ENCODE measurements at regions not wholly inside any gene's neighbourhood (a gene's known extent, or its start where the extent isn't known, plus 50 kb on each side); places are given as distances from the start of the nearest gene placed in this dataset.

DNA sequence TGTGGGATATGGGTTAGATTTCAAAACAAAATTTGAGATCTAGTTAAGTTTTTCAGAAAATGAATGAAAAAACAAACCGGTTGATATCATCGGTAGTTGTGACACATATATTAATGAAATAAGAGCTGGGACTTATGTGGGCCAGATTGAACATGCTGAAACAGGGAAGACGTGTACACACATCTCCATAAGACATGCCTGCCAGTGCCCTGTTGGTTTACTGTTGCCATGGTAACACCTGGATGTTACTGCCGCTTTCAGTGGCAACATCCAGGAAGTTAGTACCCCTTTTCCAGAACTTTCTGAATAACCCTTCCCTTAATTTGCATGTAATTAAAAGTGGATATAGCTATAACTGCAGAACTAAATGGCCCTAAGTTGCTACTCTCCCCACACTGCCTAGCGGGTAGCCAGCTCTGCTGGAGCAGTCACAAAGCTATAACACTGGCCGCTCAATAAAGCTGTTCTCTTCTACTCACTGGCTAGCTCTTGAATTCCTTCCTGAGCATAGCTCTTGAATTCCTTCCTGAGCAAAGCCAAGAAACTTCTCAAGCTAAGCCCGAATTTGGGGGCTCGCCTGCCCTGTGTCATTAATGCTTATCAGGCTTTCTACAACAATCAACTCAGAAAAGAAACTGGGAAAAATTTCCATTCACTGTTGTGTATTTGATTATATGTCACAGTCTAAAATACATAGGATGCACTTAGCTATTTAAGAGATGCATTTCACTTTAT is 776.3 kb upstream of the CDH7 start:
- no peak for DNase-seq (ENCODE audit: extremely low read depth in 1 of 11, low read depth in 9 of 11, low spot score in 4 of 11)

DNA sequence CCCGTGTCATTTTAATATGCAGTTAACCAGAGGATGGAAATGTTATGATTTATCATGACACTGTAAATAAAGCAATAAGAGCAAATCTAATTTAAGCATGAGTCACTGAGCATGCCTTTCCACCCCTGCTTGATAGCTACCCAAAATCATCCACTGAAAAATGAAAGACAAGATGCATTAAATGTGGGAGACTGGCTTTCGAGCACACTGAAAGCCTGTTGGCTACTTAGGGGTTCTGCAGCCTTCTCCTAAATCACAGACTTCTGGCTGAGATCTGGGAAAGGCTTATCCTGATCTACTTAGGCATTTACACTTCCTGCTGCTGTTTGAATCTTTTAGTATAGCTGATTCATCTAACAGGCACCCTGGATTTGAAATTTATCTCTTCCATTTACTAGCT is 778.3 kb upstream of the CDH7 start:
- DNase-seq (ENCODE audit: extremely low read depth in 1 of 11, low read depth in 9 of 11, low spot score in 4 of 11): no peak

DNA sequence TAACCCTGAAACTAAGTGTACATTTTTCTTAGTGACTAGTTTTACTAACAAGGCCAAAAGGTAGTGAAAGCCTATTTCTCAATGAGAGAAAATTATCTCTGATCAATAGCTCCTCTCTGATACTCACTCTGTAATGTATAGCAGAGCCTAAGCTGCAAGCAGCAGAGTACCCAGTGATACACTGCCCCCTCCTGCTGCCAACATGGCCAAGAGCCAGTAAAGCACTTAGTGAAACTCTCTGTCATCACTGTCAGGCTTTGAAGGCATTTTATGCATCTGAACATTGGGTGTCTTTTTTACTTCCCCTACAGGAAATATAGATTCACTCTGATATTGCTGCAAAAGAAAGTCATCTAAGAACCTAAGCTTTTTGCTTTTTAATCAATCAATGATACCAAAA is 784.1 kb upstream of the CDH7 start:
- DNase-seq (ENCODE audit: extremely low read depth in 1 of 11, low read depth in 9 of 11, low spot score in 4 of 11): peak in 1 of 11 donors; percentile 2

DNA sequence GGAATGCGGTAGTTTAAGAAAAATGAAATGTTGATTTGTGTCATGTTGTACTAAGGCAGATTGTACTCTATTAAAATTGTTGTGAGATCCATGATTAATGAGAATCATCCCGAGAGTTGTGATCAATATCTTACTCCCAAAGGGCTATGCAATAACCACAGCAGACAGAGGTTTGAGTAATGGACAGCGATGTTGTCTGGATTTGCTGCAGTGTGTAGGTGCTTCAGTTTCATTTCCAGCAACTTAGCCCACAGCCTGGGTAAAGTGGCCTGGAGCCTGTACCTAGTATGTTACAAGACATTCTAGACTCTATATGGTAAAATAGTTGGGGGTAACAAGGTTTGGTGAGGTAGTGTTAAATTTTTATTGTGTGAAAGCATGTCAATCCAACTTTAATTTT is 794.3 kb upstream of the CDH7 start:
- no peak for DNase-seq (ENCODE audit: extremely low read depth in 1 of 11, low read depth in 9 of 11, low spot score in 4 of 11)

DNA sequence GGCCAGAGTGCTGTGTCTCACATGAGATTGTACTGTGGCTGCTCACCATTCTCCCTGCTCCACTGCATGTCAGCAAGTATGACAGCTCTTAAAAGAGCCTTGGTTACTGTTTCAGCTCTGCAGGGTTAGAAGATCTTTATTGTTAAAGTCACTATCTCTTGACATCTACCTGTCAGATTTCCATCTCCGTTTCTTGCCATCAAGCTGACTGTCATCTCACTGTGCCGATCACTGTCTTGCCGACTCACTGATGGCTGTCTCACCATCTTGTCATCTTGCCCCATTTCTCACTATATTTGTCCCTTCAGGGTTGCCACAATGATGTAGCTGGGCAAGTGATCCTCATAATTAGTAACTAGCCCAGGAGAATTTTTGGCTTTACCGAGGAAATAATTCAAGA is 800.9 kb upstream of the CDH7 start:
- no peak for DNase-seq (ENCODE audit: extremely low read depth in 1 of 11, low read depth in 9 of 11, low spot score in 4 of 11)

DNA sequence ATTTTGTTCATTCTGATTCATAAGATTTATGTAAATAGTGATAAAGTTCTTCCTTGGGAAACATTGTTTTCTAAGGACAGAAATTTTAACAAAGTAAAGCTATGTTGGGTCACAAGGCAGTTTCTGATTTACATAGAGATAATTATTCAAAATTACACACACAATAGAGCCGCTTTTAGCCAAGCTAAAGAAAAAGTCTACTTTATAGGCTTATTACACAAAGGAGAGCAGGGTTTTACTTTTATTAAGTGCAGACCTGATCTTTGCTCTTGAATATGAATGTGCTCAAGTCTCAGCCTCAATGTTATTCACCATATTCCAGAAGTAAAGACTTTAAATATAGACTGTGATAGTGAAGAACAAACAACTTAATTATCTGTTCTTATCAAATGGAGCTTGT is 787.8 kb upstream of the LINC00305 start:
- DNase-seq (ENCODE audit: extremely low read depth in 1 of 11, low read depth in 9 of 11, low spot score in 4 of 11): no peak

DNA sequence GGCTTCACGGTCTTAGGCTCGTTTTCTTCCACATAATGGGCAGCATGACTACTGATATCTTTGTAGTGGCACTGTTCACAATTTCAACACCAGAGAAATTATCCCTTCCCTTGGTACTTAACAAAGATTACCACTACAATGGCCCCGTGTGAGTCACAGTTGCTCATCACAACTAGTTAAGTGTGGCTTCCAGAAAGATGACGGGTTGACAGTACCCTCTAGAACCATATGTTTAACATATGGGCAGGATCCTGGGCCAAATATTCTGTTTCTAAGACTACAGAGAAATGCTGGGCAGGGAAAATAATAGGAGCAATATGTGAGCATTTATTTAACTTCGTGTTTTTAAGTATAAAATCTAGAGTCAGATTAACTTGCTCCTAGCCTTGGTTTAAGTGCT is 780.1 kb upstream of the LINC00305 start:
- no peak for DNase-seq (ENCODE audit: extremely low read depth in 1 of 11, low read depth in 9 of 11, low spot score in 4 of 11)

DNA sequence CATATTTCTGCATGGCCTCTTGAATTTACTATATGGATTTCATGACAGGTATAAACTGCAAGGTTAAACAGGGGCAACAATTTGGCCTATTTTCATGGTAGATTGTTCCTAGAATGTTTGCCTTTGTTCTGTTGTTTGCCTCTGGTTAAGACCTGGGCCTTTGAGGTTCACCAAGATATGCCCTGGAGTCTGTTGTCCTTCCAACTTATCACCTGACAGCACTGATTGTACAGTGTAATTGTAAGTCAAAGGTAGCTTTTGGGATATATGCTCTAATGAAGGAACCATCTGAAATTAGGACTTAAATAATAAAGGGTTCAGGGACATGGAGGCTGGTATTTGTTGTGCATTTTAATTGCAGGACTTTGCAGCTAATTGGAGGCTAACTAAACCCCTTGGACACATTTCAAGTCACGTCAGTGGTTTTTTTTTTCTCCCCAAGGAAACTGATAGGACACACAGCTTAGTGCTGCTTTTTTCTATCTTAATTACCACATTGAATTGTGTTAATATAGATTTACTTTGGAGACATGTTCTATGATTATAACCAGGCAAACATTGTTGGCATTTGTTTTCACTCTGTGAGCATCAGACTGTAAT is 771.2 kb upstream of the LINC00305 start:
- no peak for DNase-seq (ENCODE audit: extremely low read depth in 1 of 11, low read depth in 9 of 11, low spot score in 4 of 11)

DNA sequence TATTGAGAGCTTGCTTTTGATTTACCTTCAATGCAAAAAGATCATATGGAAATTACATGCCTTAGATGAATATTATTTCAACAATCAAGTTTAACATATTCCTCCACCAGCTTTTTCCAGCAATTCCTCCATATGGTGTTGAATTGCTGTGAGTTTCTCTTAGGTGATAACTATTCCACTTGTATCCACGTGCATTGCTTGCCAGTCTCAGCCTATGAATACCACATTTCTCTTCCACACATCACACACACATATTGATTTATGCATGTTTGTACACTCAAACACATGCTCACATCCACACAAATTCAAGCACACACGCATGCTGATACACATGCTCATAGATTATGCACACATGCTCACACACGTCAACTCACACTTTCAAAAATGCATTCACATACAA is 770.0 kb upstream of the LINC00305 start:
- no peak for DNase-seq (ENCODE audit: extremely low read depth in 1 of 11, low read depth in 9 of 11, low spot score in 4 of 11)

DNA sequence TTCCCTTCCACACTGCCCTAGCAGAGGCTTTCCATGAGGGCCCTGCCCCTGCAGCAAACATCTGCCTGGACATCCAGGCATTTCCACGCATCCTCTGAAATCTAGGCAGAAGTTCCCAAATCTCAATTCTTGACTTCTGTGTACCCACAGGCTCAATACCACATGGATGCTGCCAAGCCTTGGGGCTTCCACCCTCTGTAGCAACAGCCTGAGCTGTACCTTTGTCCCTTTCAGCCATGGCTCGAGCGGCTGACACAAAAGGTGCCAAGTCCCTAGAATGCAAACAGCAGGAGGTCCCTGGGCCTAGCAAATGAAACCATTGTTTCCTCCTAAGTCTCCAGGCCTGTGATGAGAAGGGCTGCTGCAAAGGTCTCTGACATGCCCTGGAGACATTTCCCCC is 744.5 kb upstream of the LINC00305 start:
- DNase-seq (ENCODE audit: extremely low read depth in 1 of 11, low read depth in 9 of 11, low spot score in 4 of 11): no peak

DNA sequence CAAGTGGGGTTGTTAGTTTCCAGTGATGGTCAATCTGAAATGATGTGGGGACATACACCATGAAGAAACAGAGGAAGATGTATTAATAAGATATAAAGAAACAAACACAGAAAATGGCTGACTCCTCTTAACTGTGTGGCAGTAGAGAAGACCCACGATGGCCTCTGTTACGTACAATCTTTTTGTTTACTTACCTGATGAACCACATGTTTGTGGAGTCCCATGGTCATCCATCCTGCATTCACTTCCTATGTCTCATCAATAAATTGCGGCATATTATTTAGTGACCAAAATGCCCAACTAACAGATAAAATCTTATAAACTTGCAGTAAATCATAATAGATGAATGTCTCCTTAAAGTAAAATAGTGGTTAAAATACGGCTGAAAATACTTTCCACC is 740.1 kb upstream of the LINC00305 start:
- no peak for DNase-seq (ENCODE audit: extremely low read depth in 1 of 11, low read depth in 9 of 11, low spot score in 4 of 11)

DNA sequence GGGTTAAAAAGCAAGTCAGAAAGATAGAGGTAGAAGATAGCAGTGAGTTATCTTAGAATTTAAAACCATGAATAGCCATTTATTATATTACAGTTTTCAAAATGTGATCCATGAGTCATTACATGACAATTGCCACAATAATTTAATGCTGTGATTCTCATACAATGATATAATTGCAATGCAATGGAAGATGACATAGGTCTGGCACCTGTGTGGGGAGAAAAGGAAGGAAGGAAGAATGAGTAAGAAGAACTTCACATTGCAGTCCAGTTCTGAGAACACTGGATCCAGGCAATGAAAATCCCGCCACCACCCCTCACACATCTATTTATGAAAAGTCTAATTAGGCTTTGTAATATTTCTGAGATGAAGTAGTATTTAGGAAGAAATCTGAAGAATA is 738.1 kb upstream of the LINC00305 start:
- DNase-seq (ENCODE audit: extremely low read depth in 1 of 11, low read depth in 9 of 11, low spot score in 4 of 11): no peak

DNA sequence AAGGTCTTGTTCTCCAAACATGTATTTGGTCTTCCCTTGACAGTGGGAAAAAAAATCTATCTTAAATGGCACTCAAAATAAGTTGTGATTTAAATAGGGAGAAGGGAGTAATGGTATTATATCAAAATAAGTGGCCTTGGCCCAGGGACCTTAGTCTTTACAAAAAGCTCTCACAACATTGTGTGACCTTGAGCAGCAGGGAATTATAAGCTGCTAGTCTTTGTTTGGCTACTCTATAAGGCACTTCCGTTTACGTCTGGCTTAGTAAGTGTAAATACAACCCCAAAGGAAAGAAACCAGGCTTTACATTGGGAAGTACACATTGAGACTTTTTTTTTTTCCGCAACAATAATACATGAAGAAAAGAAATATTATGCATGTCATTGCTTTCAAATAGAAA is 734.0 kb upstream of the LINC00305 start:
- DNase-seq (ENCODE audit: extremely low read depth in 1 of 11, low read depth in 9 of 11, low spot score in 4 of 11): peak in 9 of 11 donors; percentile 9 to 55 (median 29)

DNA sequence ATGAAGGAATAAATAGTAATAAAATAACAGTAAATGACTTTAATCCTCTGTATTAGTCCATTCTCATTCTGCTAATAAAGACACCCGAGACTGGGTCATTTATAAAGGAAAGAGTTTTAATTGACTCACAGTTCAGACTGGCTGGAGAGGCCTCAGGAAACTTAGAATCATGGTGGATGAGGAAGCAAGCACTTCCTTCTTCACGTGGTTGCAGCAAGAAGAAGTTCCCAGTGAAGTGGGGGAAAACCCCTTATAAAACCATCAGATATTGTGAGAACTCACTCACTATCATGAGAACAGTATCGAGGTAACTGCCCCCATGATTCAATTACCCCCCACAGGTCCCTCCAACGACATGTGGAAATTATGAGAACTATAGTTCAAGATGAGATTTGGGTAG is 727.9 kb upstream of the LINC00305 start:
- DNase-seq (ENCODE audit: extremely low read depth in 1 of 11, low read depth in 9 of 11, low spot score in 4 of 11): no peak

DNA sequence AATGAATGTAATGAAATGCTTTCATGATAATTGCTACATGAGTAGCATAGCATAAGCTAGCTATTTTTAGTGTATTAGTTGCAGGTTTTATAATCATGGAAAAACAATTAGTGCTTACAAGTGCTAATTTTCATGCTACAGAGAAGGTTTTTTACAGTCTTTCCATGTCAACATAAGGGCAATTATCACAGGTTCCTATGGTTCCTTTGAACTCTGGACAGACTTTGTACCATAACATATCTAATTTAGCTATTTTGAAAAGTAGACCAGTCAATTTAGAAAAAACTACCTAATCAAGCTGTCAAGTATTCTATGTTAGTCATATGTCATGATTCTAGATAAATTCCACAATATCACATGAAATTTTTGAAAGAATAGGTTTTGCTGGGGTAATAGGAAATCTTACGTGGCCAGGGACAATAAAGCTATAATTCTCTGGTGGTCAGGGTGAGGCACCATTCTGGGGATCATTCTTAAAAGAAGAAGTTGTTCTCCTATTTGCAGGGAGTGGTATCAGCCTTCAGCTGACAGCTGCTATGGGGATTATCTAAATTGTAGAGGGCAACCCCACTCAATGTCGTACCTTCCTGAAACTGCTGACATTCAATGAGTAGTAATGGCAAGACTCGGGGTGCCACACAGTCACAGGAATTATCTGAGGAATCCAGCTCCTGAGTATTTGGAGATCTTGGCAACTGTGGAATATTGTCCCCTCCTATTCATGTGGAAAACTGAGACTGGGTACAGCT is 724.0 kb upstream of the LINC00305 start:
- no peak for DNase-seq (ENCODE audit: extremely low read depth in 1 of 11, low read depth in 9 of 11, low spot score in 4 of 11)

DNA sequence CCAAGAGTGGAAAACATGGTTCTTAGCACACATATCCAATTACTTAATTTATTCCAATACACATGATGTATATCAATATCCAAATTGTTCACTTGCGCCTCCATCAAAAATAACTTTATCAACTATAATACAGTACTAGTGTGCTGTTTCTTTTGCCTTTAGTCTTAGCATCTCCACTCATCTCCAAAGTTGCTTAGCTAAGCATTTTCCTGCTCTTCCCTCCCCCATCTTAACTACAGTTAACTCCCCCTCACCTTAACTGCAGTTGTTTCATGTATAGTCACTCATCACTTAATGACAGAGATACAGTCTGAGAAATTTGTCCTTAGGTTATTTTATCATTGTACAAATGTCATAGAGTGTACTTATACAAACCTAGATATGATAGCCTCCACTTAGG is 705.2 kb upstream of the LINC00305 start:
- no peak for DNase-seq (ENCODE audit: extremely low read depth in 1 of 11, low read depth in 9 of 11, low spot score in 4 of 11)

DNA sequence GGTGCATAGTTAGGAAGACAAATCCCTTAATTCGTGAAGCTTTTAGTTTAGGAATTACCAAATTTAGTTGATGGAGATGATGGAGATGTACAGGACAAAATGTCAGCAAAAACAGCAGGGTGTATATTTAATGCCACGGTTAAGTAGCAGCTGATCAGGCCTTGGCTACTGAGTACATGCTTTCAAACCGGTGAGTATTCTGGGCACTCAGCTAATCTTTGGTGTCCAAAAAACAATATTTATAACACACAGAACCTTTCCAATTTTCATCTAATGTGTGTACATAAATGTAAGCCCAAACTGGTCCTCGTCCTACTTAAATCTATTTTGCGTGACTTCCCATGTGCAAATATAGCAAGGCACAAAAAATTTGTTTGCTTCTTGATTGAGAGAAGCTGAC is 703.4 kb upstream of the LINC00305 start:
- DNase-seq (ENCODE audit: extremely low read depth in 1 of 11, low read depth in 9 of 11, low spot score in 4 of 11): no peak

DNA sequence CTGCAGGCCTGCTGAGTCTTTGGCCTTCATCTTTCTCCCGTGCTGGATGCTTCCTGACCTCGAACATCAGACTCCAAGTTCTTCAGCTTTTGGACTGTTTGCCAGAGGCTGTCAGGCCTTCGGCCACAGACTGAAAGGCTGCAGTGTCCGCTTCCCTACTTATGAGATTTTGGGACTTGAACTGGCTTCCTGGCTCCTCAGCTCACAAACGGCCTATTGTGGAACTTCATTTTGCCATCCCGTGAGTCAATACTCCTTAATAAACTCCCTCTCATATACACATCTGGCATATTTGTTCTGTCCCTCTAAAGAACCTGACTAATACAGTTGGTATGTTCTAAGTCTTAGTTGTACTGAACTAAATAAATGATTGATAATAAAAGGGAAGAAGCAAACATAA is 702.8 kb upstream of the LINC00305 start:
- no peak for DNase-seq (ENCODE audit: extremely low read depth in 1 of 11, low read depth in 9 of 11, low spot score in 4 of 11)

DNA sequence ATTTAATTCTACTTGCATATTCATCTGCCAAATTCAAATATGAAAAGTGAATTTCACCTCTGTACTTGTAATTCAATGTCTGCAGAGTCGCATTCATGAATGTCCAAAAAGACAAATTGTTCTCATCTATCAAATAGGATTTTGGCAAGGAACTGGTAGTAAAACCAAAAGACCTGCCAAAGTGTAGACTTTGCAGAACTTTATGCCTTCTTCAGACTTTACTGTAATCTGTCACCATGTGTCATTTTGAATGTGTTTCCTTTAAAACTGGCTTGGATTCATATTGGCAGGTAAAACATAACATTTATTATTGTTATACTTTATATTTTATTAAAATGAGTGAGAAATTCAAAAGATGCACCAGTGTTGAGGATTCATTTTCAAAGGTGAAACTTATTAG is 701.9 kb upstream of the LINC00305 start:
- no peak for DNase-seq (ENCODE audit: extremely low read depth in 1 of 11, low read depth in 9 of 11, low spot score in 4 of 11)

DNA sequence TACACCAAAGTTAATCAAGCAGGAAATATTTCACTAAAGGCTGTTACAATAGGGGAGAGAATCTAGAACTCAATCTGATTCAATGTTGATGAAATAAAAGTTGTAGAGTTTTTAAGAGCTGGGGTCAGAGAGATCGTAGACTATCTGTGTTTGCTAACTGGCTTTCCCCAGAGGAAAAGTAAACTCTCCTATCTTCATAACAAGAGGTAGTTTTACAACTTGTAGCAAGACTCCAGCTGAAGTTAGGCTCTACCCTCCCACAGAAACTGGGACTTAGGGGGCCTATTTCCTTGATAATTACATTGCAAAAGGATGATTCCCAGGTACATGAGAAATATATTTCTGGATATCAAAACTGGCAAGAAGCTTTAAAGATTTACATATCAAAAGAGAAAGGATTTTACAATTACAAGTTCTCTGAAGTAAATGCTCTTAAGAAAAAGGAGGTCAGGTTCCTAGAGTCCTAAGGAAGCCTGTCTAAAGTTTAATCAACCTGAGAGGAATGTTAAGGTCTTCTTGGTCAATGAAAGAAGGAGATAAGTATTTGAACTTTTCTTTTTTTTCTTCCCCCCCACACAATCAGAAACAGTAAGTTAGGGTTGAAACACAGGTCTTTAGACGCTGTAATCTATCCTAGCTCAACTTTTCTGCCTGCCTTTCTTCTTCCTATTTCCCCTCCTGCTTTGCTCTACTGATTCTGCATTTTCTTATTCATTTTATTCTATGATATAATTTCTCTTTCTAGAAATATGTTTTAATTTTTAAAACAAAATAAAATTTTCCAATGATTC is 692.2 kb upstream of the LINC00305 start:
- DNase-seq (ENCODE audit: extremely low read depth in 1 of 11, low read depth in 9 of 11, low spot score in 4 of 11): no peak

All from renal cortex interstitium (tissue), 11 donors.